ENCODE measurements at regions not wholly inside any gene's neighbourhood (a gene's known extent, or its start where the extent isn't known, plus 50 kb on each side); places are given as distances from the start of the nearest gene placed in this dataset.

DNA sequence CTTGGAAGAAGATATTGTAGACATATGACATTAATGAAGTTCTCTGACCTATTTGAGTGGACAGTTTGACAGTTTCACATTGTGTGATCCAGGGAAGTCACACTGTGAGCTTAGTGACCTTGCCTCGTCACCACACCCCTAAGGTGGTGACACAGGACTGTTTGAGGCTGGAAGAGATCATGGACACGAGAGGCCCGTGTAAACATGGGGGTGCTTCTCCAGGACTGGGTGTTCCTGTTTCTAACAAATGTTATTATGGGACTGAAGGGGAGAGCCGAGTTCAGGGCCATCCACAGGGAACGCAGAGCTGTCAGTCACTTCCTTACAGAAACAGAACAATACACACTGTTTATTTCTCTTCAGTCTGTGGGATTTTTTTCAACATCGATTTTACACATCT lies 96.5 kb upstream of the DNAJC19 start:
- TF ChIP-seq, protein P1, sequence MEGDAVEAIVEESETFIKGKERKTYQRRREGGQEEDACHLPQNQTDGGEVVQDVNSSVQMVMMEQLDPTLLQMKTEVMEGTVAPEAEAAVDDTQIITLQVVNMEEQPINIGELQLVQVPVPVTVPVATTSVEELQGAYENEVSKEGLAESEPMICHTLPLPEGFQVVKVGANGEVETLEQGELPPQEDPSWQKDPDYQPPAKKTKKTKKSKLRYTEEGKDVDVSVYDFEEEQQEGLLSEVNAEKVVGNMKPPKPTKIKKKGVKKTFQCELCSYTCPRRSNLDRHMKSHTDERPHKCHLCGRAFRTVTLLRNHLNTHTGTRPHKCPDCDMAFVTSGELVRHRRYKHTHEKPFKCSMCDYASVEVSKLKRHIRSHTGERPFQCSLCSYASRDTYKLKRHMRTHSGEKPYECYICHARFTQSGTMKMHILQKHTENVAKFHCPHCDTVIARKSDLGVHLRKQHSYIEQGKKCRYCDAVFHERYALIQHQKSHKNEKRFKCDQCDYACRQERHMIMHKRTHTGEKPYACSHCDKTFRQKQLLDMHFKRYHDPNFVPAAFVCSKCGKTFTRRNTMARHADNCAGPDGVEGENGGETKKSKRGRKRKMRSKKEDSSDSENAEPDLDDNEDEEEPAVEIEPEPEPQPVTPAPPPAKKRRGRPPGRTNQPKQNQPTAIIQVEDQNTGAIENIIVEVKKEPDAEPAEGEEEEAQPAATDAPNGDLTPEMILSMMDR (conservative IDR thresholded peaks at IDR 0.05; ENCODE audit: low read depth, low read length), result no peak
- no peak for TF ChIP-seq EZH2 (IDR thresholded peaks at IDR 0.05; ENCODE audit: borderline replicate concordance, low read depth, low read length, poor library complexity, severe bottlenecking)

Data from A673 (cell line).